ENCODE measurements at regions not wholly inside any gene's neighbourhood (a gene's known extent, or its start where the extent isn't known, plus 50 kb on each side); places are given as distances from the start of the nearest gene placed in this dataset.

- Mint-ChIP-seq H3K4me3 (no peak overlapping the region), H3K9me3 (no peaks in the 10 kb centered on the region), H3K27me3 (no peaks in the 10 kb centered on the region), H3K4me1 (ENCODE audit: unreplicated experiment) (no peaks in the 10 kb centered on the region), H3K27ac (no peak overlapping the region), H3K36me3 (no peaks in the 10 kb centered on the region)
- DNase-seq (ENCODE audit: extremely low spot score, unreplicated experiment): no peak
- TF ChIP-seq, protein P1, sequence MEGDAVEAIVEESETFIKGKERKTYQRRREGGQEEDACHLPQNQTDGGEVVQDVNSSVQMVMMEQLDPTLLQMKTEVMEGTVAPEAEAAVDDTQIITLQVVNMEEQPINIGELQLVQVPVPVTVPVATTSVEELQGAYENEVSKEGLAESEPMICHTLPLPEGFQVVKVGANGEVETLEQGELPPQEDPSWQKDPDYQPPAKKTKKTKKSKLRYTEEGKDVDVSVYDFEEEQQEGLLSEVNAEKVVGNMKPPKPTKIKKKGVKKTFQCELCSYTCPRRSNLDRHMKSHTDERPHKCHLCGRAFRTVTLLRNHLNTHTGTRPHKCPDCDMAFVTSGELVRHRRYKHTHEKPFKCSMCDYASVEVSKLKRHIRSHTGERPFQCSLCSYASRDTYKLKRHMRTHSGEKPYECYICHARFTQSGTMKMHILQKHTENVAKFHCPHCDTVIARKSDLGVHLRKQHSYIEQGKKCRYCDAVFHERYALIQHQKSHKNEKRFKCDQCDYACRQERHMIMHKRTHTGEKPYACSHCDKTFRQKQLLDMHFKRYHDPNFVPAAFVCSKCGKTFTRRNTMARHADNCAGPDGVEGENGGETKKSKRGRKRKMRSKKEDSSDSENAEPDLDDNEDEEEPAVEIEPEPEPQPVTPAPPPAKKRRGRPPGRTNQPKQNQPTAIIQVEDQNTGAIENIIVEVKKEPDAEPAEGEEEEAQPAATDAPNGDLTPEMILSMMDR (conservative IDR thresholded peaks at IDR 0.05): no peak
These were observed 791.9 kb upstream of the ROBO1 start for GRCh38 chr3:80559701-80560100.

DNA sequence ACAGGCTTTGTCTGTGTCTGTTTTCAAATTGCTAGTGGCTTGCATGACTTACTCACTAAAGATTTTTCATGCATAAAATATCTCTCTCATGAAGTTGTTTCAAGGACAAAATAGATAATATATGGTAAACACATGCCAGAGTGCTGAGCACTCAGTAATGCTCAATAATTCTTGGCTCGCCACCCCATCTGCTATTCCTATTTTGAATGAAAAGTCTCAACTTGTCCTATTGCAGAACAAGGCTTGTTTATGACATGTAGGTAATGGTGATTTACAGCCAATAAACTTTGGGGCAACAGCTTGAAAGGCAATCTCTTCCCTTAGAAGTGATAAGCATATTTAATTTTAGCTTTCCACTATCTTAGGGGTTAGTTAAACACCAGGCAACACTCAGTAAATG lies 789.0 kb upstream of the ROBO1 start:
- no peak for DNase-seq (ENCODE audit: extremely low spot score, unreplicated experiment)
- TF ChIP-seq, protein P1 (conservative IDR thresholded peaks at IDR 0.05): no peak
- H3K4me1 Mint-ChIP-seq (ENCODE audit: unreplicated experiment): no peaks in the 10 kb centered on the region
- H3K27ac Mint-ChIP-seq: no peak overlapping the region
- H3K36me3 Mint-ChIP-seq: no peaks in the 10 kb centered on the region
- H3K9me3 Mint-ChIP-seq: no peaks in the 10 kb centered on the region
- H3K27me3 Mint-ChIP-seq: no peaks in the 10 kb centered on the region
- no peak overlapping the region for H3K4me3 Mint-ChIP-seq

- TF ChIP-seq, protein P1 (conservative IDR thresholded peaks at IDR 0.05): no peak
- Mint-ChIP-seq H3K27me3 (no peaks in the 10 kb centered on the region), H3K9me3 (no peaks in the 10 kb centered on the region), H3K36me3 (no peaks in the 10 kb centered on the region), H3K27ac (no peak overlapping the region), H3K4me1 (ENCODE audit: unreplicated experiment) (no peaks in the 10 kb centered on the region), H3K4me3 (no peak overlapping the region)
- DNase-seq (ENCODE audit: extremely low spot score, unreplicated experiment): no peak
These were observed 786.5 kb upstream of the ROBO1 start for GRCh38 chr3:80554304-80554703.

DNA sequence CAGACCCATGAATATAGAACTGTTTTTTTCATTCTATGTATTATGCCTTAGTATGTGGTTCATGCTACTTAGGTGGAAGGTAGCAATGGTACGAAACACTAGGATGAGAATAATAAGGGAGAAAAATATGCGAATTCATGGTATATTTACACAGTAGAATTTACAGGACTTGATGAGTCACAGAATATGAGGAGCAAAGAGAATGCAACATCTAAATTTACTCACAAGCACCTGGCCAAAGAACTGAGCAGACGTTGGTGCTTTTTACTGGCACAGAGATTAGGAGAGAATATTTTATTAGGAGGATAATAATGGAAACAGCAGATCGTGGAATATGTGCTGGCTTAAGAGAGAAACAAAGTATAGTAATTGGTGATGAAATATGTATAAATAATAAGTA lies 785.4 kb upstream of the ROBO1 start:
- Mint-ChIP-seq H3K9me3 (no peaks in the 10 kb centered on the region), H3K27ac (no peak overlapping the region), H3K36me3 (no peaks in the 10 kb centered on the region), H3K4me3 (no peak overlapping the region), H3K4me1 (ENCODE audit: unreplicated experiment) (no peaks in the 10 kb centered on the region), H3K27me3 (no peaks in the 10 kb centered on the region)
- no peak for DNase-seq (ENCODE audit: extremely low spot score, unreplicated experiment)
- TF ChIP-seq, protein P1 (conservative IDR thresholded peaks at IDR 0.05): no peak

- Mint-ChIP-seq H3K4me3 (no peak overlapping the region), H3K4me1 (ENCODE audit: unreplicated experiment) (no peaks in the 10 kb centered on the region), H3K27ac (no peak overlapping the region), H3K27me3 (no peaks in the 10 kb centered on the region), H3K36me3 (no peaks in the 10 kb centered on the region), H3K9me3 (no peaks in the 10 kb centered on the region)
- DNase-seq (ENCODE audit: extremely low spot score, unreplicated experiment): no peak
- TF ChIP-seq, protein P1 (conservative IDR thresholded peaks at IDR 0.05): no peak
These were observed 782.4 kb upstream of the ROBO1 start for GRCh38 chr3:80550174-80550573.

DNA sequence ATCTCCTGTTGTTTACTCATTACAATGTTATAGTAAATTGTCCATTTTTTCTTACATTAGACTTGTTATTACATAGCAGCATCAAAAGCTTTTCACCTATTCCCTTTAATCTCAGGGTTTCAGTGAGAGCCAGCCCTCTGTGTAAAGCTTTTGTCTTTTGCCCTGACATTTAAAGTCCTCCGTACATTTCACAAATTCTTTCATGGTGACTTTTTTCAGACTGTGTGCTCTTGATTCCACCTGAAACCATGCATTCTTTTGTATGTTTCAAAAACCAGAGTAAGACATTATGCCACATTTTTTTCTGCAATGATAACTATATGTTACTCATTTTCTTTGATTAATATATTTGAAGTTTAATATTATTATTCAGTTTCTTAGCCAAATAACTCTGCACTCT lies 781.4 kb upstream of the ROBO1 start:
- TF ChIP-seq, protein P1 (conservative IDR thresholded peaks at IDR 0.05): no peak
- DNase-seq (ENCODE audit: extremely low spot score, unreplicated experiment): no peak
- H3K4me1 Mint-ChIP-seq (ENCODE audit: unreplicated experiment): no peaks in the 10 kb centered on the region
- H3K9me3 Mint-ChIP-seq: no peaks in the 10 kb centered on the region
- no peaks in the 10 kb centered on the region for H3K27me3 Mint-ChIP-seq
- H3K27ac Mint-ChIP-seq: no peak overlapping the region
- no peak overlapping the region for H3K4me3 Mint-ChIP-seq
- no peaks in the 10 kb centered on the region for H3K36me3 Mint-ChIP-seq
